NCI-H226 (cell line): ENCODE measurements at regions not wholly inside any gene's neighbourhood (a gene's known extent, or its start where the extent isn't known, plus 50 kb on each side); places are given as distances from the start of the nearest gene placed in this dataset.
"Not testable (repeated sequence)": the region's sequence is repeated elsewhere in the genome, so short reads cannot be mapped to it uniquely, and the experiment has no call there.

ENCODE experiments used
- DNase-seq: peaks from one replicate; pipeline ENCODE4 v3.0.0-alpha.2; 2015

GRCh38 chr11:69905611-69906452, 86.6 kb upstream of the FGF3 start:
- no peak for DNase-seq

GRCh38 chr11:69906453-69906907, 87.3 kb upstream of the FGF3 start:
- no peak for DNase-seq

DNA sequence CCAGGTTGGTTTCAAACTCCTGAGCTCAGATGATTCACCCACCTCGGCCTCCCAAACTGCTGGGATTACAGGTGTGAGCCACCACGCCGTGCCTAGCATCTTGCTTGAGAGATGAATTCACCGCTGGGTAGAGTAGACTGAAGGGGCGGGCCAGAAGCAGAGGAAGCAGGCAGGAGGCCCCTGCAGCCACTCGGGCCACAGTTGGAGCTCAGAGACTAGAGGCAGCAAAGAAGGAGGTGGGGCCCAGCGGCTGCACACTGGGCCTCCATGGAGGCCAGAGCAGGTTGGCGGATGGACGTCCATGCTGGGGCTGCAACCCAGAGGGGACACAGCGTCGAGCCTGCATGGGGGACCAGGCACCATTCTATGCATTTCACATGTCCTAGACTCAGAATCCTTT, 88.4 kb upstream of the FGF3 start:
- no peak for DNase-seq

- DNase-seq = no peak
These were observed 89.5 kb upstream of the FGF3 start for GRCh38 chr11:69908511-69909220.

DNA sequence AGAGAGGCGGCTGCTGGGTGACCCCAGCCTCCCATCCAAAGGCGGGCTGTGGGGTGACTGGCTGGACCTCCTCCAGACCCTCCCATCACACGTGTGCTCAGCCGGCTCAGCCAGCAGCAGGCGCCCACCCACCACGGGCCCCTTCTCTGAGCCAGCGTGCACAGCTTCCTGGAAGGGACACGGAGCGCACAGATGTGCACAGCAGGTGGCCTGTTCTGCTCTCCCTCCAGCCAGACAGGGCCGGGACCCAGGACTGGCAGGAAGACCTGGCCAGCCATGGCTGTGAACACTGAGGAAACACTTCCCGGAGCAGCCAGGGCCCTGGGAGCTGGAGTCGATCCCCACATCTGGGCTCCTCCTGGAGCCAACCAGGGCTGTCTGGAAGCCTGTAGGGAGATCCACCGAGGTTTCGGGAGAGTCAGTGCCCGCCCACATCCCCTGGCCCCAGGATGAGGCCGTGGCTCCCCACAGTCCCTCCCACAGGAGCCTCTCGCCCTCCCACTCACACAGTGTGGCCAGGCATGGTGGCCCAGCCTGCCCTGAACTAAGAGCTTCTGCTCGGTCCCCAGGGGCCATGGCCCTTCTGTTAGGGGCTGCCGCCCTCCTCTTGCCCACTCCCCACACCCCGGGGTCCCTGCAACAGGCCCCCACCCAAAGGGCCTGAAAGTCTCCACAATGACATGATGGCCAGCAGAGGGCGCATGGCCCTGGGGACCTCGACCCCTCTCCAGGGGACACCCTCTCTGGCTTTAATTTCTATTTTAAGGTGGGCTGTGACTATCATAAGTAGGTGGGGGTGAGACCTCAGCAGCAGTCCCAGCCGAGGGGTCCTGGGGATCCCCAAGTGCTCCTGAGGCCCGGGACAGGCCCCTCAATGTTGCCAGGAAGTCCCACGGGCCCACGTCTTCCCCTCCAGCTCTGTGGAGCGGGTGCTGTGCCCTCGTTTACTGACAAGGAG, 90.6 kb upstream of the FGF3 start:
- DNase-seq = no peak

GRCh38 chr11:69910519-69911309, 91.5 kb upstream of the FGF3 start:
- DNase-seq = no peak

- DNase-seq = no peak
These were observed 92.3 kb upstream of the FGF3 start for GRCh38 chr11:69911310-69912160.

DNA sequence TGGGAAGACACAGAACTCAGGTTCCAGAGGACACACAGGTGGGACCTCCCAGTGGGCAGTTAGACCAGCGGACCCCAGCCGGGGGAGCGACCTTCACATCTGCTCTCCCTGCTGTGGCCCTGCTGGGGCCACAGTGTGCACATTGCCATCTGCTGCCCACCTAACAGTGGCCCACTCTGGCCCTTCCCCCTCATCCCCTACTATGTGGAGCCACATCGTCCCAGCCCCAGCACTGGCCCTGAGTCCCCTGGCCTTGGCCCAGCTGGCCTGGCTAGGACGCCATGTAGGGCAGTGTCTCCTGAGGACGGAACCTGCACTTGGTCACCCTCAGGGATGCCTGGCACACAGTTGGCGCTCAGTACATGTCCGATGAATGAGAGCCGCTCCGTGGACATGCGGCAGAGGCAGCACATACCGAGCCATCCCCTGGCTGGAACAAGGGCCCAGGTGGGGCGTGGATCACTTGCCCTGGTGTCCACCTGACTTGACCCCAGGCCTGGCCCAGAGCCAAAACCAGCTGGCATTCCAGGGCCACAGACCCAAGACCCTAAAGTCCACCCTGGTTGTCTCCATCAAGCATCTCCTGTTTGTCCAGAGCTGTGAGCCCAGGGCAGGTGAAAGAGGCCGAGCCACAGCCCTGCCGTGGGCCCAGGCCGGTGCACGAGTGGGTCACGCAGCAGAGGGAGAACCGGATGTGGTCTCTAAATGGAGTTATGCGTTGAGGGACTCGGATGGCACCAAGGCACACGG, 93.1 kb upstream of the FGF3 start:
- DNase-seq = no peak

- peak; percentile 26 for DNase-seq
These were observed 93.8 kb upstream of the FGF3 start for GRCh38 chr11:69912911-69913451.

DNA sequence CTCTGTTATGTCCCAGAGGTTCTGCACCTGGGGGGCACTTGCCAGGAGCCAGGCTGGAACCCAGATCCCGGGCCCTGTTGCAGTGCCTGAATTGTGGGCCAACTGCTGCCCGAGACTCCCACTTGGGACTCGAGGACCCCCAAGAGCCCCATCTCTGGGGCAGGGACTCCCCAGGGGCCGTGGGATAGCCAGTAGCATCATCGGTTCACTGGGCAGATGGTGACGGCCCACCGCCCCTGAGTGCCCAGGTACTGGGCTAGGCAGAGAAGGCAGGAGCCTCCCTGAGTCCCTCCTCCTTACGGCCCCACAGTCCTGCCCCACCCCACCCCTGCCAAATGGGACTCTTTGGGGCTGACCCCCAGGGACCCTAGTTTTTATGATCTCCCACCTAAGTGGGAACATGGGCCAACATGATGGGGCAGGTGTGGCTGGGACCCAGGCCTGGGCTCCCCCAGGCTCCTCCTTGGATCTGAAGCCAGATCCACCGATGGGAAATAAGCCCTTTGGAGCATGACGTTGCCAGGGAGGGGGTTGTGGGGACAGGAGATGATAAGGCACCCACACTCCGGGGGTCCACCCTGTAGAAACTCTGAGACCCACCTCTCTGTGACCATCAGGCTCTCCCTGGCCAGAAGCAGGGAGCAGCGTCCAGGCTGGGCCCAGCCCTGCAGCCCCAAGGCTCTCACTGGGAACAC, 94.5 kb upstream of the FGF3 start:
- DNase-seq = no peak

- no peak for DNase-seq
These were observed 95.3 kb upstream of the FGF3 start for GRCh38 chr11:69914286-69915150.

- no peak for DNase-seq
These were observed 95.9 kb upstream of the FGF3 start for GRCh38 chr11:69915151-69915500.

- peak; percentile 17 for DNase-seq
These were observed 96.5 kb upstream of the FGF3 start for GRCh38 chr11:69915501-69916250.

GRCh38 chr11:69916251-69916649, 97.0 kb upstream of the FGF3 start:
- DNase-seq = not testable (repeated sequence)

GRCh38 chr11:69916806-69917387, 97.7 kb upstream of the FGF3 start:
- no peak for DNase-seq

GRCh38 chr11:69917529-69917928, 98.3 kb upstream of the FGF3 start:
- DNase-seq = no peak

- no peak for DNase-seq
These were observed 99.2 kb upstream of the FGF3 start for GRCh38 chr11:69918231-69918937.
